Esophagus (tissue), 2 donors: ENCODE measurements at regions not wholly inside any gene's neighbourhood (a gene's known extent, or its start where the extent isn't known, plus 50 kb on each side); places are given as distances from the start of the nearest gene placed in this dataset.

ENCODE experiments used
- H3K27ac ChIP-seq, 2 donors: one replicate each; pipeline ENCODE4 v1.5.1; 2013; ENCODE audit warnings: low read depth in 2 of 2, mild to moderate bottlenecking in 2 of 2, inconsistent platforms in 1 of 2, low read length in 1 of 2, moderate library complexity in 1 of 2
- H3K27me3 ChIP-seq, 2 donors: one replicate each; pipeline ENCODE4 v1.6.1; 2013; ENCODE audit warnings: low read length in 2 of 2, control low read depth in 1 of 2, mild to moderate bottlenecking in 1 of 2; ENCODE audit not compliant: insufficient read depth in 2 of 2, control insufficient read depth in 1 of 2
- H3K36me3 ChIP-seq, 2 donors: one replicate each; pipeline ENCODE4 v1.6.1; 2013; ENCODE audit warnings: low read length in 1 of 2; ENCODE audit not compliant: control insufficient read depth in 2 of 2, insufficient read depth in 2 of 2
- H3K4me1 ChIP-seq, 2 donors: one replicate each; pipeline ENCODE4 v1.6.1; 2013; ENCODE audit warnings: low read length in 1 of 2; ENCODE audit not compliant: control insufficient read depth in 2 of 2, insufficient read depth in 2 of 2
- H3K4me3 ChIP-seq, 2 donors: one replicate each; pipeline ENCODE4 v1.5.1; 2013; ENCODE audit warnings: low read length in 2 of 2, mild to moderate bottlenecking in 2 of 2, low read depth in 1 of 2, moderate library complexity in 1 of 2
- H3K9me3 ChIP-seq, 2 donors: one replicate each; pipeline ENCODE4 v1.6.1; 2013; ENCODE audit warnings: mild to moderate bottlenecking in 2 of 2, low read depth in 1 of 2, low read length in 1 of 2, moderate library complexity in 1 of 2; ENCODE audit not compliant: control insufficient read depth in 2 of 2, insufficient read depth in 1 of 2
- WGBS, 2 donors: extraction: QIAGEN DNeasy Blood & Tissue Kit; methylation state at CpG; one replicate each; pipeline ENCODE4 v1.1.7; 2013; 5-methylcytosine and 5-hydroxymethylcytosine counted together
- donor health status: healthy with polysubstance abuse.
- donor health status: Bipolar disorder and iron deficiency.

GRCh38 chr22:27594474-27595134 lies 207.0 kb downstream of the MN1 start:
- 93% methylated on average over 7 of the region's 7 CpGs for WGBS, 2 donors
- no peaks in the 10 kb centered on the region for H3K4me1 ChIP-seq
- H3K4me3 ChIP-seq: no peak overlapping the region
- H3K9me3 ChIP-seq: no peaks in the 10 kb centered on the region
- H3K36me3 ChIP-seq: no peaks in the 10 kb centered on the region
- H3K27me3 ChIP-seq: no peaks in the 10 kb centered on the region
- no peak overlapping the region for H3K27ac ChIP-seq

GRCh38 chr22:27596133-27596870 lies 205.3 kb downstream of the MN1 start:
- no peaks in the 10 kb centered on the region for H3K9me3 ChIP-seq
- no peak overlapping the region for H3K27ac ChIP-seq
- WGBS, 2 donors: 76 to 79% methylated on average over 8 of the region's 8 CpGs
- no peaks in the 10 kb centered on the region for H3K27me3 ChIP-seq
- H3K4me3 ChIP-seq: no peak overlapping the region
- H3K4me1 ChIP-seq: no peaks in the 10 kb centered on the region
- no peaks in the 10 kb centered on the region for H3K36me3 ChIP-seq

GRCh38 chr22:27597703-27598444 lies 203.7 kb downstream of the MN1 start:
- Histone ChIP-seq H3K36me3 (no peaks in the 10 kb centered on the region), H3K4me1 (no peaks in the 10 kb centered on the region), H3K4me3 (no peak overlapping the region), H3K27ac (no peak overlapping the region), H3K9me3 (no peaks in the 10 kb centered on the region), H3K27me3 (no peaks in the 10 kb centered on the region)
- 83 to 86% methylated on average over 1 of the region's 1 CpG for WGBS, 2 donors

- H3K9me3 ChIP-seq: no peaks in the 10 kb centered on the region
- no peaks in the 10 kb centered on the region for H3K4me1 ChIP-seq
- no peak overlapping the region for H3K27ac ChIP-seq
- H3K27me3 ChIP-seq: no peaks in the 10 kb centered on the region
- WGBS, 2 donors: 71 to 75% methylated on average over 1 of the region's 1 CpG
- H3K4me3 ChIP-seq: no peak overlapping the region
- H3K36me3 ChIP-seq: no peaks in the 10 kb centered on the region
Observed at GRCh38 chr22:27598792-27599191, 202.8 kb downstream of the MN1 start.

- no peaks in the 10 kb centered on the region for H3K36me3 ChIP-seq
- peaks cover 0 to 5% of the 10 kb centered on the region in 2 donors for H3K9me3 ChIP-seq
- H3K27me3 ChIP-seq: no peaks in the 10 kb centered on the region
- WGBS, 2 donors: 67% methylated on average over 9 of the region's 9 CpGs
- H3K4me1 ChIP-seq: no peaks in the 10 kb centered on the region
- H3K4me3 ChIP-seq: no peak overlapping the region
- no peak overlapping the region for H3K27ac ChIP-seq
Observed at GRCh38 chr22:27601195-27601594, 200.4 kb downstream of the MN1 start.

- no peaks in the 10 kb centered on the region for H3K36me3 ChIP-seq
- no peak overlapping the region for H3K27ac ChIP-seq
- no peaks in the 10 kb centered on the region for H3K4me1 ChIP-seq
- no peak overlapping the region for H3K4me3 ChIP-seq
- WGBS, 2 donors: 65 to 72% methylated on average over 6 of the region's 6 CpGs
- peaks cover 0 to 5% of the 10 kb centered on the region in 2 donors for H3K9me3 ChIP-seq
- no peaks in the 10 kb centered on the region for H3K27me3 ChIP-seq
Observed at GRCh38 chr22:27602390-27602789, 199.2 kb downstream of the MN1 start.

GRCh38 chr22:27603111-27603799 lies 198.3 kb downstream of the MN1 start:
- WGBS, 2 donors: 86 to 87% methylated on average over 11 of the region's 11 CpGs
- Histone ChIP-seq H3K9me3 (peaks cover 0 to 5% of the 10 kb centered on the region in 2 donors), H3K27ac (no peak overlapping the region), H3K4me1 (no peaks in the 10 kb centered on the region), H3K27me3 (no peaks in the 10 kb centered on the region), H3K4me3 (no peak overlapping the region), H3K36me3 (no peaks in the 10 kb centered on the region)

GRCh38 chr22:27603800-27604144 lies 197.8 kb downstream of the MN1 start:
- no peaks in the 10 kb centered on the region for H3K27me3 ChIP-seq
- no peak overlapping the region for H3K27ac ChIP-seq
- 69 to 73% methylated on average over 9 of the region's 9 CpGs for WGBS, 2 donors
- no peaks in the 10 kb centered on the region for H3K4me1 ChIP-seq
- H3K4me3 ChIP-seq: no peak overlapping the region
- peaks cover 0 to 5% of the 10 kb centered on the region in 2 donors for H3K9me3 ChIP-seq
- no peaks in the 10 kb centered on the region for H3K36me3 ChIP-seq

GRCh38 chr22:27605390-27605789 lies 196.2 kb downstream of the MN1 start:
- WGBS, 2 donors: 84 to 97% methylated on average over 4 of the region's 4 CpGs
- H3K4me1 ChIP-seq: no peaks in the 10 kb centered on the region
- H3K9me3 ChIP-seq: peaks cover 0 to 5% of the 10 kb centered on the region in 2 donors
- no peaks in the 10 kb centered on the region for H3K27me3 ChIP-seq
- no peak overlapping the region for H3K4me3 ChIP-seq
- H3K27ac ChIP-seq: no peak overlapping the region
- H3K36me3 ChIP-seq: no peaks in the 10 kb centered on the region
